ENCODE measurements at regions not wholly inside any gene's neighbourhood (a gene's known extent, or its start where the extent isn't known, plus 50 kb on each side); places are given as distances from the start of the nearest gene placed in this dataset.

GRCh38 chr18:2188258-2188657 lies 383.0 kb downstream of the METTL4 start:
- Histone ChIP-seq H3K27ac (ENCODE audit: low read depth in 2 of 2, low read length in 1 of 2) (no peak overlapping the region), H3K4me1 (ENCODE audit: control insufficient read depth in 1 of 2, insufficient read depth in 2 of 2, low read depth in 1 of 2, low read length in 1 of 2) (no peaks in the 10 kb centered on the region), H3K9me3 (peaks cover 2% of the 10 kb centered on the region), H4K20me1 (ENCODE audit: insufficient read depth) (no peaks in the 10 kb centered on the region), H3K27me3 (ENCODE audit: insufficient read depth) (peaks cover 6% of the 10 kb centered on the region; the same call in 1 of the 2 replicates), H3K4me2 (no peak overlapping the region), H3K9ac (no peak overlapping the region), H2AFZ (ENCODE audit: low read depth) (no peak overlapping the region), H3K36me3 (replicated peaks in 1 of 2; ENCODE audit: control insufficient read depth in 1 of 2, insufficient read depth in 2 of 2, low read length in 1 of 2) (no peaks in the 10 kb centered on the region), H3K9me2 (no peaks in the 10 kb centered on the region), H3K4me3 (ENCODE audit: low read depth in 2 of 2, low read length in 1 of 2) (no peak overlapping the region), H3F3A (replicated peaks; ENCODE audit: insufficient read depth) (no peaks in the 10 kb centered on the region), H3K79me2 (ENCODE audit: insufficient read depth) (no peaks in the 10 kb centered on the region)
- 6% methylated on average over 1 of the region's 1 CpG for WGBS (ENCODE audit: low lambda C conversion rate)
- TF ChIP-seq MAX (IDR thresholded peaks at IDR 0.05; ENCODE audit: low read depth): no peak
- TF ChIP-seq NRF1 (IDR thresholded peaks at IDR 0.05; ENCODE audit: low read depth, low read length): no peak
- no peak for TF ChIP-seq JUND (IDR thresholded peaks at IDR 0.05)
- TF ChIP-seq NFIC (IDR thresholded peaks at IDR 0.05; ENCODE audit: borderline replicate concordance): no peak
- no peak for TF ChIP-seq SMC3 (IDR thresholded peaks at IDR 0.05; ENCODE audit: low read depth, low read length)
- no peak for TF ChIP-seq MXI1 (IDR thresholded peaks at IDR 0.05; ENCODE audit: low read depth, low read length)
- TF ChIP-seq GABPA (IDR thresholded peaks at IDR 0.05; ENCODE audit: low read depth): no peak
- no peak for TF ChIP-seq RCOR1 (IDR thresholded peaks at IDR 0.05; ENCODE audit: low read length)
- no peak for TF ChIP-seq TEAD4 (IDR thresholded peaks at IDR 0.05; ENCODE audit: borderline replicate concordance, insufficient read depth)
- DNase-seq: no peak
- CTCF ChIA-PET: interaction anchor here (1.0 kb wide), 1 partner anchor 354 kb away, joined by 3 read pairs; no protein-coding TSS in a partner anchor
- POLR2A ChIA-PET: no interaction called here

GRCh38 chr18:2191180-2191790 lies 380.0 kb downstream of the METTL4 start:
- H3K9me3 ChIP-seq: peaks cover 10% of the 10 kb centered on the region
- no peak for DNase-seq
- H3F3A ChIP-seq (replicated peaks; ENCODE audit: insufficient read depth): no peaks in the 10 kb centered on the region
- TF ChIP-seq RAD21 (IDR thresholded peaks at IDR 0.05; ENCODE audit: low read length) (no peak), NRF1 (IDR thresholded peaks at IDR 0.05; ENCODE audit: low read depth, low read length) (no peak), PBX3 (IDR thresholded peaks at IDR 0.05) (no peak)
- no peaks in the 10 kb centered on the region for H3K79me2 ChIP-seq (ENCODE audit: insufficient read depth)
- H3K27me3 ChIP-seq (ENCODE audit: insufficient read depth): no peaks in the 10 kb centered on the region
- H3K36me3 ChIP-seq (replicated peaks in 1 of 2; ENCODE audit: control insufficient read depth in 1 of 2, insufficient read depth in 2 of 2, low read length in 1 of 2): no peaks in the 10 kb centered on the region
- POLR2A ChIA-PET: no interaction called here
- no peak overlapping the region for H3K9ac ChIP-seq
- no peak overlapping the region for H3K27ac ChIP-seq (ENCODE audit: low read depth in 2 of 2, low read length in 1 of 2)
- H3K4me2 ChIP-seq: no peak overlapping the region
- H3K4me1 ChIP-seq (ENCODE audit: control insufficient read depth in 1 of 2, insufficient read depth in 2 of 2, low read depth in 1 of 2, low read length in 1 of 2): no peaks in the 10 kb centered on the region
- no peaks in the 10 kb centered on the region for H3K9me2 ChIP-seq
- WGBS (ENCODE audit: low lambda C conversion rate): 2% methylated on average over 3 of the region's 3 CpGs
- H4K20me1 ChIP-seq (ENCODE audit: insufficient read depth): no peaks in the 10 kb centered on the region
- no peak overlapping the region for H3K4me3 ChIP-seq (ENCODE audit: low read depth in 2 of 2, low read length in 1 of 2)
- CTCF ChIA-PET: no interaction called here
- H2AFZ ChIP-seq (ENCODE audit: low read depth): no peak overlapping the region

GRCh38 chr18:2192562-2192961 lies 378.7 kb downstream of the METTL4 start:
- H3K27me3 ChIP-seq (ENCODE audit: insufficient read depth): no peaks in the 10 kb centered on the region
- WGBS (ENCODE audit: low lambda C conversion rate): 12% methylated on average over 4 of the region's 4 CpGs
- no peak overlapping the region for H3K4me3 ChIP-seq (ENCODE audit: low read depth in 2 of 2, low read length in 1 of 2)
- H4K20me1 ChIP-seq (ENCODE audit: insufficient read depth): no peaks in the 10 kb centered on the region
- no peaks in the 10 kb centered on the region for H3K4me1 ChIP-seq (ENCODE audit: control insufficient read depth in 1 of 2, insufficient read depth in 2 of 2, low read depth in 1 of 2, low read length in 1 of 2)
- H3K36me3 ChIP-seq (replicated peaks in 1 of 2; ENCODE audit: control insufficient read depth in 1 of 2, insufficient read depth in 2 of 2, low read length in 1 of 2): no peaks in the 10 kb centered on the region
- H3K9ac ChIP-seq: no peak overlapping the region
- H3K9me3 ChIP-seq: peaks cover 10% of the 10 kb centered on the region
- no peak overlapping the region for H3K27ac ChIP-seq (ENCODE audit: low read depth in 2 of 2, low read length in 1 of 2)
- no peaks in the 10 kb centered on the region for H3K9me2 ChIP-seq
- H3K4me2 ChIP-seq: no peak overlapping the region
- no peaks in the 10 kb centered on the region for H3F3A ChIP-seq (replicated peaks; ENCODE audit: insufficient read depth)
- no peak for DNase-seq
- H3K79me2 ChIP-seq (ENCODE audit: insufficient read depth): no peaks in the 10 kb centered on the region
- ChIA-PET CTCF (no interaction called here), POLR2A (no interaction called here)
- no peak overlapping the region for H2AFZ ChIP-seq (ENCODE audit: low read depth)
- TF ChIP-seq EP300 (IDR thresholded peaks at IDR 0.05; ENCODE audit: borderline replicate concordance in 1 of 2, low read depth in 1 of 2, low read length in 1 of 2) (no peak), MAX (IDR thresholded peaks at IDR 0.05; ENCODE audit: low read depth) (no peak), TAF1 (IDR thresholded peaks at IDR 0.05; ENCODE audit: borderline replicate concordance, low read depth, low read length) (no peak), IRF3 (IDR thresholded peaks at IDR 0.05; ENCODE audit: low read depth, low read length) (no peak), RXRA (IDR thresholded peaks at IDR 0.05; ENCODE audit: borderline replicate concordance, low read depth) (no peak), NFIC (IDR thresholded peaks at IDR 0.05; ENCODE audit: borderline replicate concordance) (no peak), REST (IDR thresholded peaks at IDR 0.05; ENCODE audit: low read depth, low read length) (no peak)

Data from SK-N-SH (cell line).